Left lung (tissue), 4 donors: ENCODE measurements at regions not wholly inside any gene's neighbourhood (a gene's known extent, or its start where the extent isn't known, plus 50 kb on each side); places are given as distances from the start of the nearest gene placed in this dataset.

Source experiments
- ATAC-seq: fragments of 200-7000 bp; cut with Tn5 transposase; one replicate; pipeline ENCODE4 v1.9.1; 2020; ENCODE audit warnings: moderate library complexity
- DNase-seq, 4 donors: peaks; one replicate each; pipeline ENCODE4 v3.0.0-alpha.2; 2013 to 2020
- H3K27ac ChIP-seq, 2 donors: fragments of 200-600 bp; sonication (generic) in 1 of 2; one replicate each; pipeline versions ENCODE4 v1.5.0 to v1.8.0; 2020 to 2021
- H3K27me3 ChIP-seq, 2 donors: fragments of 200-600 bp; sonication (generic) in 1 of 2; one replicate each; pipeline versions ENCODE4 v1.5.0 to v1.8.0; 2020 to 2021
- H3K36me3 ChIP-seq, 2 donors: fragments of 200-600 bp; sonication (generic) in 1 of 2; one replicate each; pipeline versions ENCODE4 v1.5.0 to v1.8.0; 2020 to 2021
- H3K4me1 ChIP-seq, 2 donors: fragments of 200-600 bp; one replicate each; pipeline ENCODE4 v1.8.0; 2021
- H3K4me3 ChIP-seq, 2 donors: fragments of 200-600 bp; sonication (generic) in 1 of 2; one replicate each; pipeline versions ENCODE4 v1.5.0 to v1.8.0; 2020 to 2021; ENCODE audit warnings: mild to moderate bottlenecking in 1 of 2
- H3K9me3 ChIP-seq, 2 donors: fragments of 200-600 bp; sonication (generic) in 1 of 2; one replicate each; pipeline versions ENCODE4 v1.5.0 to v1.8.0; 2020 to 2021
- intact Hi-C, 2 donors: fragments of 100-400 bp; cut with DNase I; formaldehyde crosslinking; loops; one replicate each; pipeline versions ENCODE4 v1.11.2 to v1.14.2; 2022
- TF ChIP-seq, protein P1 (sequence below), 2 donors: fragments of 200-600 bp; sonication (generic) in 1 of 2; IDR thresholded peaks; one replicate each; pipeline versions ENCODE4 v1.5.0 to v1.8.0; 2021; ENCODE audit warnings: antibody characterized with exemption in 2 of 2
- donor health status: DM: no; HTN: yes; CAD: no.
- donor health status: DM: no; HTN: no; CAD: no.

DNA sequence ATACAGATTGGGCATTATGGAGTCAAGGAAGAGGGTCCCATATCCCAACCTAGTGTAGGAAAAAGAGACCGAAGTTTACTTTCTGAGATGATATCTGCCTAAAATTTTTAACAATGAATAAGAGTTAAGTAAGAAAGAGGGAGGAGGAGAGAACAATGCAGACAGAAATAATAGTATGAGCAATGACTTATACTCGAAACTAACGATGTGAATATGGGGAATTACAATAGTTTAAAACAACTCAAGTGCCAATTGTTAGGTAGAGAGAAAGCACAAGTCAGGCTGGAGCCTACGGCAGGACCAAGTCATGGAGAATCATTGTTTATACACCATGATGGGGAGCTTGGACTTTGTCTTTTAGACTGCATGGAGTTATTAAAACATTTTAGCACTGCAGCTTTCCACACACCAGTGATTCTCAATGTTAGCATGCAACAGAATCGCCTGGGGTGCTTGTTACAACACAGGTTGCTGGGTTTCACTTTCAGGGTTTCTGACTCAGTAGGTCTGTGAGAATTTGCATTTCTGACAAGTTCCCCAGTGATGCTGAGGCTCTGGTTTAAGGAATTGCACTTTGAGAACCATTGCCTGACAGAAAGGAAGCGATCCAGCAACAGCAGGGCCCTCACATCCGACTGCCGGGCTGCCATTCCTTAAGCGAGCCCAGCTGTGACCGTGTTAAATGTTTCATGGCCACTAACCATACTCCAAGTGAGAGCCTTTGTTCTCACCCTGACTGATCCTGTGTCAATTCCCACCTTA lies 511.2 kb downstream of the DCDC2C start:
- Histone ChIP-seq H3K36me3 (no peaks in the 10 kb centered on the region), H3K27ac (no peak overlapping the region), H3K4me1 (no peaks in the 10 kb centered on the region), H3K27me3 (no peaks in the 10 kb centered on the region), H3K4me3 (no peak overlapping the region), H3K9me3 (peaks cover 0 to 10% of the 10 kb centered on the region in 2 donors)
- DNase-seq: no peak
- intact Hi-C loops: no loop called here
- TF ChIP-seq, protein P1, sequence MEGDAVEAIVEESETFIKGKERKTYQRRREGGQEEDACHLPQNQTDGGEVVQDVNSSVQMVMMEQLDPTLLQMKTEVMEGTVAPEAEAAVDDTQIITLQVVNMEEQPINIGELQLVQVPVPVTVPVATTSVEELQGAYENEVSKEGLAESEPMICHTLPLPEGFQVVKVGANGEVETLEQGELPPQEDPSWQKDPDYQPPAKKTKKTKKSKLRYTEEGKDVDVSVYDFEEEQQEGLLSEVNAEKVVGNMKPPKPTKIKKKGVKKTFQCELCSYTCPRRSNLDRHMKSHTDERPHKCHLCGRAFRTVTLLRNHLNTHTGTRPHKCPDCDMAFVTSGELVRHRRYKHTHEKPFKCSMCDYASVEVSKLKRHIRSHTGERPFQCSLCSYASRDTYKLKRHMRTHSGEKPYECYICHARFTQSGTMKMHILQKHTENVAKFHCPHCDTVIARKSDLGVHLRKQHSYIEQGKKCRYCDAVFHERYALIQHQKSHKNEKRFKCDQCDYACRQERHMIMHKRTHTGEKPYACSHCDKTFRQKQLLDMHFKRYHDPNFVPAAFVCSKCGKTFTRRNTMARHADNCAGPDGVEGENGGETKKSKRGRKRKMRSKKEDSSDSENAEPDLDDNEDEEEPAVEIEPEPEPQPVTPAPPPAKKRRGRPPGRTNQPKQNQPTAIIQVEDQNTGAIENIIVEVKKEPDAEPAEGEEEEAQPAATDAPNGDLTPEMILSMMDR (IDR thresholded peaks at IDR 0.05): no peak
- no peak for ATAC-seq

DNA sequence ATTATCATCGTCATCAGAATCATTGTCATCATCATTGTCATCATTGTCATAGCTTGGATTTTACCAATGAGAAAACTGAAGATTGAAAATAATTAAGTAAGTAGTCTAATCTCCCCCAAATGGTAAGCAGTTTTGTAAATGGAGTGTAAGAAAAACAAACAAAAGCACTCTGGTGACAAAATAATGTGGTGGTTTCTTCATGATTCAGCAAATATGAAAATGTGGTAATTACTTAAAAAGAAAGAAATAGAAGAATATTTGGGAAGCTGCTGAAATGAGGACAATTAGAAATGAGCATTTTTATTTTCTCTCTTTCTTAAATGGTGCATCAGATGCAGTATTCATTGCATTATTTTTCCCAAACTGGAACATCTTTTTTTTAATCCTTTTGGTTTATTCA lies 514.4 kb downstream of the DCDC2C start:
- intact Hi-C loops: no loop called here
- Histone ChIP-seq H3K36me3 (no peaks in the 10 kb centered on the region), H3K27ac (no peak overlapping the region), H3K27me3 (no peaks in the 10 kb centered on the region), H3K4me1 (no peaks in the 10 kb centered on the region), H3K4me3 (no peak overlapping the region), H3K9me3 (peaks cover 0 to 2% of the 10 kb centered on the region in 2 donors)
- ATAC-seq (no peak), DNase-seq (no peak)
- TF ChIP-seq, protein P1 (IDR thresholded peaks at IDR 0.05): no peak

DNA sequence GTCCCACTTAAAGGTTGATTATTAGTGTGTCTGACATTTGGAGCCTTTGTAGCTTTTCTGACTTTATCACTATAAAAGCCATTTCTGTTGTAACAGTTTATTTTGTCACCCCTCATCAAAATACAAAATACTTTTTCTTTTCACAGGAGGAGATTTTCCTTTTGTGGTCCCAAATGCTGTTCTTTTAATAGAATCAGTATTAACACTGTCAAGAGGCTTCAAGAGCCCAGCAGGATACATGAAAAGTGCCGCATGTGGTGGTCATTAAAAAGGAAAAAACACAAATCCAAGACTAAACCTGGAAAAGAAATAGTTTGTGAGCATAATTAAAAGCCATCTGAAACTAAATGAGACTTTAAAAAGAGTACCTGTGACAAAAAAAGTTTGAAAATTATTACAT lies 515.7 kb downstream of the DCDC2C start:
- H3K27ac ChIP-seq: no peak overlapping the region
- H3K4me3 ChIP-seq: no peak overlapping the region
- H3K27me3 ChIP-seq: no peaks in the 10 kb centered on the region
- no peak for ATAC-seq
- TF ChIP-seq, protein P1 (IDR thresholded peaks at IDR 0.05): no peak
- H3K9me3 ChIP-seq: no peaks in the 10 kb centered on the region
- H3K4me1 ChIP-seq: no peaks in the 10 kb centered on the region
- intact Hi-C loops: no loop called here
- no peak for DNase-seq
- H3K36me3 ChIP-seq: no peaks in the 10 kb centered on the region

DNA sequence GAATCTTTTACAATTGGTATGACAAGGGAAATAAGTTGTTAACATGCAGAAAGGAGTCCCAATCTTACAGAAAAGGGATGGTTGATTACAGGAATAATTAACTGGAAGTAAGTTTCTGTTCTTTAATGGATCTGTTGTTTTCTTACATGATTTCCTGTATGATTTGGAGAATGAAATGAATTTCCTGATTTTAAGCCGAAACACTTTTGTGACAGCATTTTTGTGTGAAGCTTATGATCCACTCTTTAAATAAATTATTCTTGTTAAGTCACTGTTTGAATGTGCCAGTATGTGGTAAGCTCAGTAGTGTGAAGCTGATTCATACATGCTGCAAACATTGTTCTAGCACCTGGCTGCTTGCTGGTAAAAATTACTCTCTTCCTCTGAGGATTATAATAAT lies 516.2 kb downstream of the DCDC2C start:
- no peak overlapping the region for H3K27ac ChIP-seq
- intact Hi-C loops: no loop called here
- no peak for DNase-seq
- no peaks in the 10 kb centered on the region for H3K27me3 ChIP-seq
- TF ChIP-seq, protein P1 (IDR thresholded peaks at IDR 0.05): no peak
- H3K4me3 ChIP-seq: no peak overlapping the region
- no peaks in the 10 kb centered on the region for H3K36me3 ChIP-seq
- H3K9me3 ChIP-seq: no peaks in the 10 kb centered on the region
- ATAC-seq: no peak
- H3K4me1 ChIP-seq: no peaks in the 10 kb centered on the region

DNA sequence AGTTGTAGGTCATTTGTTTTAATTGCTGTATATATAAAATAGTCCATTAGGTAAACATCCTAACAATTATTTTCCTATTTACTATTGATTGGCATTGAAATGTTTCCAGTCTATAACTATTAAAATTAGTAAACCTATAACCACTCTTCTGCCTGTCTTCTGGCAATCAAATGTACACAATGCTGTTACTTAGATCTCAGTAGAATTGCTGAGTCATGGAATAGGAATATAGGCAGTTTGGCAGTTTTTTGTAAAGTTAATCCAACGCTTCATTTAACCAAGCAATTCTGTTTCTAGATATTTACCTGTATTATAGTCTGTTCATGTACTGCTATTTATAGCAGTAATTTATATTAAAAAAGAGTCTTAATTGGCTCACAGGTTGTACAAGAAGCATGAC lies 518.1 kb downstream of the DCDC2C start:
- ATAC-seq (no peak), DNase-seq (no peak)
- H3K9me3 ChIP-seq: no peaks in the 10 kb centered on the region
- no peaks in the 10 kb centered on the region for H3K36me3 ChIP-seq
- H3K27ac ChIP-seq: no peak overlapping the region
- TF ChIP-seq, protein P1 (IDR thresholded peaks at IDR 0.05): no peak
- H3K4me3 ChIP-seq: no peak overlapping the region
- H3K27me3 ChIP-seq: no peaks in the 10 kb centered on the region
- intact Hi-C loops: no loop called here
- no peaks in the 10 kb centered on the region for H3K4me1 ChIP-seq
